Fibroblast of skin of back (primary cell): ENCODE measurements at regions not wholly inside any gene's neighbourhood (a gene's known extent, or its start where the extent isn't known, plus 50 kb on each side); places are given as distances from the start of the nearest gene placed in this dataset.
"Not testable (repeated sequence)": the region's sequence is repeated elsewhere in the genome, so short reads cannot be mapped to it uniquely, and the experiment has no call there.

Experiments used
- DNase-seq: peaks from one replicate; pipeline ENCODE4 v3.0.0-alpha.2; 2013

DNA sequence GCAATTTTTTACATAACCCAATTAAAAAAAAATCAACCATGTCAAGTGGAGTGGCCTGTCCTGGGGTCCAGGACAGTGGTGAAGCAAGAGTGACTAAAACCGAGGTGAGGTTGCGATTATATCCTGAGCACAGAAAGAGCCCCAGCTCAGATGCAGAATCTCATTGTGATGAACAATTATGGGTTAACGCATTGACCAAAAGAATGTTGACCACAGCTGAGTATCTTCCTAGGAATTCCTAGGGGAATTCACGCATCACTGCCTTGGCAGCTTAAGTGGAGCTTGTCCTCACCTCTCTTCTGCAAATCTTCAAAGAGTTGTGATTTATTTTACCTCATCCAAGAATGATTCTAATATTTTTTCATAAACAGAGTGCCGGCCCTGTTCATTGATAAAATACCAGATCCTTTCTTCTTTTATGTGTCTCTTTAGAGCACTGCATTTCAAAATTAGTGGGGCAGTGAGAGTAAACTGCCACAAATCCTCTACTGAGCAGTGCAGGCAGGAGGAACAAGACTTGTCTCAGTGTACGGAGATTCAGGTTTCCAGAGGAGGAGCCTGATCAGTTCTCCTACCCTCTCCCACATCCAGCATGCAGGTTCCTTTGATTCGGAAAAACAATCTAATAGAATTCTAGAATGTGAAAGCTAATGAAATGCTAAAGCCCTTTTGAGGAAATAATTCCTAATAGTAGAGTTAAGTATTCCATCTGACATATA, 60.1 kb upstream of the ZNF184 start:
- peak; percentile 15 for DNase-seq

DNA sequence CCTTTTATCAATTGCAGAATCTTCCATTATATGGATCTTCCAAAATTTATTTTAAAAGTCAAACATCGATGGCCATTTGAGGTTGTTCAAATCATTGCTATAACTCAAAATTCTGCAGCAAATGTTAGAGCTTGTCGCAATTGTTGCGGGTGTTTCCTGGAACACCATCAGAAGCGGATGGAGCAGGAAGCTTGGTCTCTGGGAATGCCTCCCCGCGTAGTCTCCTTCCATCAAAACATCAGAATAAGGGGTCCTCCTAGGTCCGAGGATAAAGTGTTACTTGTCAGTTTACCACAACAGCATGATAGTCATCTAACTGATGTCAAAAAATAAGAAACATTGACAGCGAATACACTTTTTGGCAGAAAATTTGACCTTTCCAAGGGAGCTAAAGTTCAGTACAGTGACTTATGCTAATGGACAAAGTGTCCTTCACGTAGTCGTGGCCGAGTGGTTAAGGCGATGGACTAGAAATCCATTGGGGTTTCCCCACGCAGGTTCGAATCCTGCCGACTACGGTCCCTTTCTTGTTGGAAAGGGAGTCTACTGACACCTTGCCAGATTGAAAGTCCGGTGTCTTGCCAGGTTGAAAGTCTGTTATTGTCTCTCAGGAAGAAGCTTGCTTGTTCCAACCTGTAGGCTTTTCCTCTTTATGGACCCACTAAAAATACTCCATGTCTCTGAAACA, 59.0 kb upstream of the ZNF184 start:
- no peak for DNase-seq

DNA sequence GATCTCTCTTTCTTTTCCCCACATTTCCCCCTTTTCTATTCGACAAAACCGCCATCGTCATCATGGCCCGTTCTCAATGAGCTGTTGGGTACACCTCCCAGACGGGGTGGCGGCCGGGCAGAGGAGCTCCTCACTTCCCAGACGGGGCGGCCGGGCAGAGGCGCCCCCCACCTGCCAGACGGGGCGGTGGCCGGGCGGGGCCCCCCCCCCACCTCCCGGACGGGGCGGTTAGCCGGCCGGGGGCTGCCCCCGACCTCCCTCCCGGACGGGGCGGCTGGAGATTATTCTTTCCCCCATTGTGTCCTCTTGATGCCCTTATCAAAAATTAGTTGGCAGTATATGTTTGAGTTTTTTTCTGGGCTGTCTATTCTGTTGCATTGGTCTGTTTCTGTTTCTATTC, 56.9 kb upstream of the ZNF184 start:
- DNase-seq, result not testable (repeated sequence)

DNA sequence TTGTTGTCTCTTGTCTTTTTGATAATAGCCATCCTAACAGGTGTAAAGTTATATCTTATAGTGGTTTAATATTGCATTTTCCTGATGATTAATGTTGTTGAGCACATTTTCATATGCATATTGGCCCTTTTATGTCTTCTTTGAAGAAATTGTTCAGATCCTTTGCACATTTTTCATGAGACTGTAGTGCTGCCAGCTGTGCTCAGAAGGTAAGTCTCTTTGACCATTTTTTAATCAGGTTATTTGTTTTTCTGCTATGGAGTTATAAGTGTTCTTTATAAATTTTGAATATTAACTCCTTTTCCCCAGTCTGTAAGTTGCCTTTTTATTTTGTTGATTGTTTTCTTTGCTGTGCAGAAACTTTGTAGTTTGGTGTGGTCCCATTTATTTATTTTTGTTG, 55.8 kb upstream of the ZNF184 start:
- no peak for DNase-seq
